Heart right ventricle (tissue), 16 donors: ENCODE measurements at regions not wholly inside any gene's neighbourhood (a gene's known extent, or its start where the extent isn't known, plus 50 kb on each side); places are given as distances from the start of the nearest gene placed in this dataset.

Source experiments
- ATAC-seq, 8 donors: fragments of 200-7000 bp; cut with Tn5 transposase; one replicate each; pipeline ENCODE4 v1.9.1; 2020; ENCODE audit warnings: mild to moderate bottlenecking in 8 of 8, moderate library complexity in 8 of 8, moderate number of reproducible peaks in 1 of 8
- DNase-seq, 2 donors: peaks; one replicate each; pipeline ENCODE4 v3.0.0-alpha.2; 2020
- H3K27ac ChIP-seq, 10 donors: fragments of 200-600 bp; sonication (generic) in 2 of 10; one replicate each; pipeline versions ENCODE4 v1.5.0 to v1.8.0; 2020 to 2022; ENCODE audit warnings: mild to moderate bottlenecking in 3 of 10
- H3K27me3 ChIP-seq, 7 donors: fragments of 200-600 bp; one replicate each; pipeline ENCODE4 v1.8.0; 2021 to 2022; ENCODE audit warnings: mild to moderate bottlenecking in 2 of 7
- H3K36me3 ChIP-seq, 9 donors: fragments of 200-600 bp; sonication (generic) in 1 of 9; one replicate each; pipeline versions ENCODE4 v1.5.0 to v1.8.0; 2020 to 2022; ENCODE audit warnings: mild to moderate bottlenecking in 2 of 9
- H3K4me1 ChIP-seq, 9 donors: fragments of 200-600 bp; sonication (generic) in 1 of 9; one replicate each; pipeline versions ENCODE4 v1.5.0 to v1.8.0; 2020 to 2022; ENCODE audit warnings: mild to moderate bottlenecking in 4 of 9
- H3K4me3 ChIP-seq, 10 donors: fragments of 200-600 bp; sonication (generic) in 2 of 10; one replicate each; pipeline versions ENCODE4 v1.5.0 to v1.8.0; 2020 to 2022; ENCODE audit warnings: mild to moderate bottlenecking in 7 of 10, moderate library complexity in 2 of 10
- H3K9me3 ChIP-seq, 11 donors: fragments of 200-600 bp in 10 of 11; sonication (generic) in 2 of 11; one replicate each; pipeline versions ENCODE4 v1.5.0 to v1.8.0; 2013 to 2022; ENCODE audit warnings: mild to moderate bottlenecking in 2 of 11, control low read depth in 1 of 11, moderate library complexity in 1 of 11
- CTCF ChIP-seq, 9 donors: fragments of 200-600 bp; sonication (generic) in 2 of 9; IDR thresholded peaks; one replicate each; pipeline versions ENCODE4 v1.5.0 to v1.8.0; 2021 to 2022; ENCODE audit warnings: antibody characterized with exemption in 9 of 9, mild to moderate bottlenecking in 5 of 9, moderate library complexity in 1 of 9
- WGBS, 2 donors: extraction: QIAGEN DNeasy Blood & Tissue Kit; methylation state at CpG; one replicate each; pipeline ENCODE4 v1.1.7; 2013; ENCODE audit warnings: inconsistent platforms in 1 of 2; 5-methylcytosine and 5-hydroxymethylcytosine counted together
- intact Hi-C, 10 donors: fragments of 100-400 bp; cut with DNase I; formaldehyde crosslinking; loops; one replicate each; pipeline versions ENCODE4 v1.11.1 to v1.14.2; 2022
- donor health status: Arrhythmogenic right ventricular cardiomyopathy.
- donor health status: ischemic (EF 13 %, LVEDD 7.1; RV severe dilation, severe dysfunction).
- donor health status: healthy with polysubstance abuse.
- donor health status: DM: no; HTN: yes; CAD: no.
- donor health status: DM: no; HTN: no; CAD: no.
- donor health status: ischemic (EF 25% LVEDD 6.9; RV normal size, moderate dysfunction).
- donor health status: ischemic (EF 25% LVEDD 5.7; RV mildly dilated, moderate dysfunction).
- donor health status: healthy.
- donor health status: DM: yes; HTN: yes; CAD: no.
- donor health status: Ischemic cardiomyopathy.
- donor health status: ischemic (EF 35%, LVEDD 5.7; RV mildly dilated, moderate dysfunction).
- donor health status: nonischemic (EF 11% LVEDD 7.7; RV severe dilation, severe dysfunction).
- donor health status: DM: yes; HTN: yes; CAD: no.
- donor health status: PGD.
- donor health status: ischemic (EF 29% LVEDD 5.4; RV normal size, mild dysfunction).
- donor health status: nonischemic (EF 23%, LVEDD 6.1; RV moderate dilation, normal function).

GRCh38 chrX:33909836-33910235 lies 222.3 kb downstream of the FAM47A start:
- intact Hi-C loops, result no loop called here
- no peak for TF ChIP-seq CTCF (IDR thresholded peaks at IDR 0.05)
- 67 to 72% methylated on average over 1 of the region's 1 CpG for WGBS, 2 donors

GRCh38 chrX:33908898-33909297 lies 223.2 kb downstream of the FAM47A start:
- WGBS, 2 donors, result 42 to 43% methylated on average over 5 of the region's 5 CpGs
- Histone ChIP-seq H3K9me3 (peaks cover 0 to 4% (median 0%) of the 10 kb centered on the region in 11 donors), H3K4me1 (no peaks in the 10 kb centered on the region), H3K36me3 (no peaks in the 10 kb centered on the region), H3K4me3 (no peak overlapping the region), H3K27me3 (no peaks in the 10 kb centered on the region), H3K27ac (no peak overlapping the region)
- intact Hi-C loops, result no loop called here
- ATAC-seq, result no peak
- no peak for TF ChIP-seq CTCF (IDR thresholded peaks at IDR 0.05)
- DNase-seq, result no peak

More at GRCh38 chrX:33909836-33910235, 222.3 kb downstream of the FAM47A start:
- Histone ChIP-seq H3K27ac (no peak overlapping the region), H3K36me3 (no peaks in the 10 kb centered on the region), H3K9me3 (no peaks in the 10 kb centered on the region), H3K4me1 (no peaks in the 10 kb centered on the region), H3K4me3 (no peak overlapping the region), H3K27me3 (no peaks in the 10 kb centered on the region)
- ATAC-seq (no peak), DNase-seq (no peak)

- intact Hi-C loops, result no loop called here
- H3K4me1 ChIP-seq, result no peaks in the 10 kb centered on the region
- H3K9me3 ChIP-seq, result peaks cover 0 to 10% (median 0%) of the 10 kb centered on the region in 11 donors
- no peak for DNase-seq
- no peak for TF ChIP-seq CTCF (IDR thresholded peaks at IDR 0.05)
- H3K36me3 ChIP-seq, result no peaks in the 10 kb centered on the region
- H3K27me3 ChIP-seq, result no peaks in the 10 kb centered on the region
- ATAC-seq, result no peak
- H3K4me3 ChIP-seq, result no peak overlapping the region
- no peak overlapping the region for H3K27ac ChIP-seq
Observed at GRCh38 chrX:33908074-33908473, 224.0 kb downstream of the FAM47A start.

- WGBS, 2 donors, result 27 to 36% methylated on average over 2 of the region's 2 CpGs
- ATAC-seq, result no peak
- intact Hi-C loops, result no loop called here
Observed at GRCh38 chrX:33906971-33907370, 225.1 kb downstream of the FAM47A start.

More at GRCh38 chrX:33906971-33907370, 225.1 kb downstream of the FAM47A start:
- H3K27ac ChIP-seq, result no peak overlapping the region
- no peaks in the 10 kb centered on the region for H3K4me1 ChIP-seq
- no peaks in the 10 kb centered on the region for H3K27me3 ChIP-seq
- peaks cover 0 to 15% (median 0%) of the 10 kb centered on the region in 11 donors for H3K9me3 ChIP-seq
- no peak for TF ChIP-seq CTCF (IDR thresholded peaks at IDR 0.05)
- no peaks in the 10 kb centered on the region for H3K36me3 ChIP-seq
- no peak overlapping the region for H3K4me3 ChIP-seq
- no peak for DNase-seq
